AG09319 (cell line): ENCODE measurements at regions not wholly inside any gene's neighbourhood (a gene's known extent, or its start where the extent isn't known, plus 50 kb on each side); places are given as distances from the start of the nearest gene placed in this dataset.
"Not testable (repeated sequence)": the region's sequence is repeated elsewhere in the genome, so short reads cannot be mapped to it uniquely, and the experiment has no call there.

Source experiments
- DNase-seq: peaks from one replicate; pipeline ENCODE4 v3.0.0-alpha.2; 2010; ENCODE audit warnings: low read depth; ENCODE audit errors: extremely low read depth
- CTCF ChIP-seq: IDR thresholded peaks from 2 replicates; pipeline ENCODE4 v1.5.1; 2011; ENCODE audit warnings: low read depth, mild to moderate bottlenecking, inconsistent platforms, low read length, moderate library complexity

GRCh38 chr16:17970157-17970765 lies 366.3 kb downstream of the NPIPA8 start:
- no peak for TF ChIP-seq CTCF
- no peak for DNase-seq

GRCh38 chr16:17965133-17965900 lies 371.2 kb downstream of the NPIPA8 start:
- DNase-seq: no peak
- no peak for TF ChIP-seq CTCF

- no peak for TF ChIP-seq CTCF
Measured at GRCh38 chr16:17964196-17964595, 372.3 kb downstream of the NPIPA8 start.

GRCh38 chr16:17963185-17963836 lies 373.2 kb downstream of the NPIPA8 start:
- DNase-seq: no peak
- no peak for TF ChIP-seq CTCF

More at GRCh38 chr16:17964196-17964595, 372.3 kb downstream of the NPIPA8 start:
- DNase-seq: no peak

GRCh38 chr16:17962726-17963125 lies 373.8 kb downstream of the NPIPA8 start:
- TF ChIP-seq CTCF: no peak
- no peak for DNase-seq

GRCh38 chr16:17961822-17962221 lies 374.7 kb downstream of the NPIPA8 start:
- not testable (repeated sequence) for DNase-seq

GRCh38 chr16:17951378-17951777 lies 385.2 kb downstream of the NPIPA8 start:
- TF ChIP-seq CTCF: no peak
- no peak for DNase-seq

- TF ChIP-seq CTCF: no peak
- DNase-seq: no peak
Measured at GRCh38 chr16:17949982-17950250, 386.6 kb downstream of the NPIPA8 start.
